ENCODE measurements at regions not wholly inside any gene's neighbourhood (a gene's known extent, or its start where the extent isn't known, plus 50 kb on each side); places are given as distances from the start of the nearest gene placed in this dataset.

- Histone ChIP-seq H3K9me3 (peaks cover 0 to 5% (median 0%) of the 10 kb centered on the region in 3 donors), H3K27me3 (no peaks in the 10 kb centered on the region), H3K4me1 (no peaks in the 10 kb centered on the region), H3K36me3 (no peaks in the 10 kb centered on the region), H3K27ac (no peak overlapping the region), H3K4me3 (no peak overlapping the region)
- TF ChIP-seq EP300 (IDR thresholded peaks at IDR 0.05): no peak
- TF ChIP-seq POLR2A (IDR thresholded peaks at IDR 0.05): no peak
- no peak for TF ChIP-seq POLR2AphosphoS5 (IDR thresholded peaks at IDR 0.05)
- TF ChIP-seq, protein P1, sequence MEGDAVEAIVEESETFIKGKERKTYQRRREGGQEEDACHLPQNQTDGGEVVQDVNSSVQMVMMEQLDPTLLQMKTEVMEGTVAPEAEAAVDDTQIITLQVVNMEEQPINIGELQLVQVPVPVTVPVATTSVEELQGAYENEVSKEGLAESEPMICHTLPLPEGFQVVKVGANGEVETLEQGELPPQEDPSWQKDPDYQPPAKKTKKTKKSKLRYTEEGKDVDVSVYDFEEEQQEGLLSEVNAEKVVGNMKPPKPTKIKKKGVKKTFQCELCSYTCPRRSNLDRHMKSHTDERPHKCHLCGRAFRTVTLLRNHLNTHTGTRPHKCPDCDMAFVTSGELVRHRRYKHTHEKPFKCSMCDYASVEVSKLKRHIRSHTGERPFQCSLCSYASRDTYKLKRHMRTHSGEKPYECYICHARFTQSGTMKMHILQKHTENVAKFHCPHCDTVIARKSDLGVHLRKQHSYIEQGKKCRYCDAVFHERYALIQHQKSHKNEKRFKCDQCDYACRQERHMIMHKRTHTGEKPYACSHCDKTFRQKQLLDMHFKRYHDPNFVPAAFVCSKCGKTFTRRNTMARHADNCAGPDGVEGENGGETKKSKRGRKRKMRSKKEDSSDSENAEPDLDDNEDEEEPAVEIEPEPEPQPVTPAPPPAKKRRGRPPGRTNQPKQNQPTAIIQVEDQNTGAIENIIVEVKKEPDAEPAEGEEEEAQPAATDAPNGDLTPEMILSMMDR (IDR thresholded peaks at IDR 0.05): no peak
- ATAC-seq: no peak
- WGBS, 2 donors (ENCODE audit: low coverage in 1 of 2): 56 to 72% methylated on average over 3 of the region's 3 CpGs
Measured at GRCh38 chr17:14688134-14688533, 387.3 kb downstream of the HS3ST3B1 start.

DNA sequence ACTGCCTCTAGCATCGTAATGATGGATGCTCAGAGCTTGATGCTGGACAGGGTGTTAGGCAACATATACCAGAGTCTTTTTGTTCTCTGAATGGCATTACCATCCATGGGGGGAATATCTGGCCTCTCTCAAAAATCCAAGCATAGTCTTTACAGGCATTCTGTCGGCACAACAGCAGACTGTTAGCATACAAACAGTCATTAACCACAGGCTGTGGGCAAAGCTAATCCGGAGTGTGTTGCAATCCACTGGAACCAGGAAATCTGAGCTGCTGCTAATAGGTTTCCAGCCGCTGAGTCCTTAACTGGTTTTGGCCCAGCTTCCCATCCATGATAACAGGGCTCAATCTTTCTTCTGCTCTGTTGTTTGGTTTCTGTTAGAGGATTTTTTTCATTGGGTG is 371.9 kb downstream of the HS3ST3B1 start:
- TF ChIP-seq EP300 (IDR thresholded peaks at IDR 0.05) (no peak), POLR2AphosphoS5 (IDR thresholded peaks at IDR 0.05) (no peak), POLR2A (IDR thresholded peaks at IDR 0.05) (no peak)
- TF ChIP-seq, protein P1 (IDR thresholded peaks at IDR 0.05): no peak
- WGBS, 2 donors (ENCODE audit: low coverage in 1 of 2): 30 to 62% methylated on average over 2 to 4 of the region's 4 CpGs
- Histone ChIP-seq H3K27me3 (no peaks in the 10 kb centered on the region), H3K4me1 (no peaks in the 10 kb centered on the region), H3K9me3 (peaks cover 0 to 6% (median 0%) of the 10 kb centered on the region in 3 donors), H3K27ac (no peak overlapping the region), H3K36me3 (no peaks in the 10 kb centered on the region), H3K4me3 (no peak overlapping the region)
- no peak for ATAC-seq

GRCh38 chr17:14670861-14671260 is 370.0 kb downstream of the HS3ST3B1 start:
- no peak for ATAC-seq
- TF ChIP-seq POLR2AphosphoS5 (IDR thresholded peaks at IDR 0.05) (no peak), EP300 (IDR thresholded peaks at IDR 0.05) (no peak), POLR2A (IDR thresholded peaks at IDR 0.05) (no peak)
- TF ChIP-seq, protein P1 (IDR thresholded peaks at IDR 0.05): no peak
- H3K27me3 ChIP-seq: no peaks in the 10 kb centered on the region
- H3K9me3 ChIP-seq: no peaks in the 10 kb centered on the region
- 94% methylated on average over 1 of the region's 1 CpG; no CpG with 5 or more reads in 1 of the 2 donors for WGBS, 2 donors (ENCODE audit: low coverage in 1 of 2)
- H3K4me3 ChIP-seq: no peak overlapping the region
- no peaks in the 10 kb centered on the region for H3K36me3 ChIP-seq
- no peak overlapping the region for H3K27ac ChIP-seq
- H3K4me1 ChIP-seq: no peaks in the 10 kb centered on the region

DNA sequence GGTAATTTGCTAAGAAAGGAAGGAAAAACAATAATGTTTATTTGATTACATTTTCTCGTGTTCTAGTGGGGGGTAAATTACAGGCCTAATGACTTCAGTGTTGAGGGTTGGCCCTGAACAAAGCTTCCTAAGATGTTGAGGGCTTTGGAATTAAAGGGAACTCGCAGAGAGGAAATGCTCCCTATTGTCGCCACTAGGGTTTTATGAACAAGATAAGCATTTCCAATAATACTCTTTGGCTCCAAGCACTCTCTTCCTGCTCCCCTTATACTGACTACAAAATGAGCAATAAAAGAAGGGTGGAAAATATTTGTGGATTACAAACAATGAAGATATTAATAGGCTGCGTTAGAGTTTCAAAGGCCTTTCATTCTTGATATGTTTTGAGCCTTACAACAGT is 363.6 kb downstream of the HS3ST3B1 start:
- ATAC-seq: no peak
- no peak overlapping the region for H3K4me3 ChIP-seq
- no peaks in the 10 kb centered on the region for H3K4me1 ChIP-seq
- no peaks in the 10 kb centered on the region for H3K36me3 ChIP-seq
- WGBS, 2 donors (ENCODE audit: low coverage in 1 of 2): 14 to 81% methylated on average over 4 of the region's 4 CpGs
- H3K27me3 ChIP-seq: no peaks in the 10 kb centered on the region
- H3K9me3 ChIP-seq: no peaks in the 10 kb centered on the region
- H3K27ac ChIP-seq: no peak overlapping the region
- TF ChIP-seq, protein P1 (IDR thresholded peaks at IDR 0.05): no peak
- TF ChIP-seq POLR2A (IDR thresholded peaks at IDR 0.05) (no peak), EP300 (IDR thresholded peaks at IDR 0.05) (no peak)

DNA sequence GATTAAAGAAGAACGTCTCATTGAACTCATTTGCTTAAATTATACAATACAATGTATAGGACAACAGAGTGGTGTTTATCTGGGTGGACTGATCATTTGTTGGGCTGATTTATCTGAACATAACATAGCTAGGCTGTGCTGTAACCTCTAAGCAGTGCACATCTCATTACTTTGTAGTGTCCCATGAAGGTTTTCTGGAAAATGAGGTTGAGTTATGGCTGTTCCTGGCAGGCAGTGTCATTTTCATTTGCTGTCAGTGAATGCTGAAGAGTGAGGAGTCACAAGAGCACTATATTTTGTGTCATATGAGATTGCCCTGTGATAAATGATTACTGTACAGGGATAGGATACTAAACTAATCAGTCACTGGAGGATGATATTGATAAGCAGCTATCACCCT is 340.2 kb downstream of the HS3ST3B1 start:
- no peaks in the 10 kb centered on the region for H3K36me3 ChIP-seq
- TF ChIP-seq, protein P1 (IDR thresholded peaks at IDR 0.05): no peak
- TF ChIP-seq EP300 (IDR thresholded peaks at IDR 0.05) (no peak), POLR2AphosphoS5 (IDR thresholded peaks at IDR 0.05) (no peak), POLR2A (IDR thresholded peaks at IDR 0.05) (no peak)

More for the DNA sequence above, 340.2 kb downstream of the HS3ST3B1 start:
- Histone ChIP-seq H3K4me3 (no peak overlapping the region), H3K9me3 (no peaks in the 10 kb centered on the region), H3K27me3 (no peaks in the 10 kb centered on the region), H3K4me1 (no peaks in the 10 kb centered on the region), H3K27ac (no peak overlapping the region)
- no peak for ATAC-seq
- 72 to 75% methylated on average over 1 of the region's 1 CpG for WGBS, 2 donors (ENCODE audit: low coverage in 1 of 2)
